GM12891 (cell line): ENCODE measurements at regions not wholly inside any gene's neighbourhood (a gene's known extent, or its start where the extent isn't known, plus 50 kb on each side); places are given as distances from the start of the nearest gene placed in this dataset.

Experiments
- DNase-seq: peaks from one replicate; pipeline ENCODE4 v3.0.0; 2011; ENCODE audit warnings: low spot score; ENCODE audit not compliant: insufficient read length
- FAIRE-seq: peaks from 2 replicates; lab custom pipeline; 2011; peaks lifted over from hg19 to GRCh38; lab: Jason Lieb, UNC
- PAX5 ChIP-seq: IDR thresholded peaks from 2 replicates; pipeline ENCODE4 v1.6.1; 2011; ENCODE audit warnings: low read length, moderate library complexity, mild to moderate bottlenecking; ENCODE audit not compliant: insufficient read depth, severe bottlenecking
- POLR2A ChIP-seq: IDR thresholded peaks from 2 replicates; pipeline ENCODE4 v1.6.1; 2011; ENCODE audit warnings: low read depth, low read length, control low read depth
- POLR2AphosphoS5 ChIP-seq: IDR thresholded peaks from 2 replicates; pipeline ENCODE4 v1.6.1; 2011; ENCODE audit warnings: low read depth, low read length, control low read depth
- POU2F2 ChIP-seq: IDR thresholded peaks from 2 replicates; pipeline ENCODE4 v1.6.1; 2011; ENCODE audit warnings: low read depth, mild to moderate bottlenecking, control low read depth, low read length, moderate library complexity
- SPI1 ChIP-seq: IDR thresholded peaks from 2 replicates; pipeline ENCODE4 v1.6.1; 2011; ENCODE audit warnings: low read depth, low read length, control low read depth
- TAF1 ChIP-seq: IDR thresholded peaks from 2 replicates; pipeline ENCODE4 v1.6.1; 2011; ENCODE audit warnings: low read depth, low read length, control low read depth

DNA sequence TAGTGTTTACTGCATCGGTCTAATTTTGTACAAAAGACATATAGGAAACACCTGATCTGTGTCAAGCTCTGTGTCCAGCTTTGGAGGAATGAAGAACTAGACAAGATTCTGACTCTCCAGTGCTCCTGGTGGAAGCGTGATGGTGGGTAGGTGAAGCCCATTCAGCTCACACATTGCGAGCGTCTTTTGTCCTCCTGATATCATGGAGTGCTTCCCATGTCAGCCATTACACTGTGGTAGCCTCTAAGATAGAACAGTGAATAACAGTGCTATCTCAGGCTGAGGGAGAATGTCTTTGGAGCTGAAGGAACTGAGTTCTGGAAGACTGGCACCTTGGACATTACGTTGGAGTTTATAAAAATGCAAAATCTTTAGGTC is 350.2 kb downstream of the CYRIA start:
- no peak for FAIRE-seq
- TF ChIP-seq POLR2A (no peak), TAF1 (no peak), POLR2AphosphoS5 (no peak), PAX5 (no peak), SPI1 (no peak), POU2F2 (no peak)
- no peak for DNase-seq

DNA sequence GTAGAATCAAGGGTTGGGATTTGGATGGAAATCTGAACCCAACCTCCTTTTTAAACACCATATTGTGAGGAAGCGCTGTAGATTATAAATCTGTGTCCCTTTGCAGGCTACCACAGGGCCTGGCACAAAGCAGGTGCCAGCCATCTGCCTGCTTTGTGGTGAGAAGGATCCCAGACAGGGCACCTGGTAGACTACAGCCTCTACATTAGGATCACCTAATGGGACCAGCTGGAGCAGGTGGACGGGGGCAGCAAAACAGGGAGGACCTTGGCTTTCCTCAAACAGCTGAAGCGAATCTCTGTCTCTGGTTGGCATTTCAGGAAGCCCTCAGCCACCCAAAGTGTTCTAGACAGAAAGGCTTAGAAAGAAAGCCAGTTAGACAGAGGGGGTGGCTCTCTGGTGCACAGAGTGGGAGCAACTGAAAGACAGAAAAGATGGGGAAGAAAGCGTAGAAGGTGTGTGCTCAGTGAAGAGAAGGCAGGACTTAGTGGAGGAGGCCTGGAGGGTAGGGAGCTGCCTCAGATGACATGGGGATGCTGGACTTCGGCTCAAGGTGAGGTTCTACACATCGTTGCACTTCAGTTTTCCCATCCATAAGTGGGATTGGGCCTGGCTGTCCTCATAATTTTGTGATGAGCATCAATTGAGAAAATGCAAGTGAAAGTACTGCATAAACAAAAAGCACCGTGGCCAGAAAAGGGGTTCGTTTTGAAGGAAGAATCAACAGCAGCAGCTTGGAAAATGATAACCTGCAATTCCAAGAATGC is 350.8 kb downstream of the CYRIA start:
- TF ChIP-seq PAX5, result no peak
- TF ChIP-seq POLR2AphosphoS5, result no peak
- TF ChIP-seq TAF1, result no peak
- no peak for TF ChIP-seq POU2F2
- no peak for TF ChIP-seq POLR2A
- no peak for TF ChIP-seq SPI1
- FAIRE-seq, result no peak
- no peak for DNase-seq

DNA sequence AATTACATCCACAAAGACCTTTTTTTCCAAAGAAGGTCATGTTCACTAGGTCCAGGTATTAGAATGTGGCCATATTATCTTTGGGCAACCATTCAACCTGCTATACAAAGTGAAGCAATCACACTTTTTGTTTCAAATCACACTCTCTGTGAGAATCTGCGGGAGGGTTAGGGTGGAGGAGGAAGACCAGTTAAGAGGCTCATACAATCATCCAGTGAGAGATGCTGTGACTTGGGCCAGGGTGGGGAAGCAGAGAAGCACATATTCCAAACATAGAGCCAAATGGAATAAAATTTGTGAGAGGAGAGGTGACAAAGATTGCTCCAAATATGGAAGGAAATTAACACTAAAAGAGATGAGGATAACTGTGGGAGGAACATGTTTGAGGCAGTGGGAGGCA is 351.6 kb downstream of the CYRIA start:
- TF ChIP-seq SPI1 (no peak), POU2F2 (no peak)
- DNase-seq (no peak), FAIRE-seq (no peak)

DNA sequence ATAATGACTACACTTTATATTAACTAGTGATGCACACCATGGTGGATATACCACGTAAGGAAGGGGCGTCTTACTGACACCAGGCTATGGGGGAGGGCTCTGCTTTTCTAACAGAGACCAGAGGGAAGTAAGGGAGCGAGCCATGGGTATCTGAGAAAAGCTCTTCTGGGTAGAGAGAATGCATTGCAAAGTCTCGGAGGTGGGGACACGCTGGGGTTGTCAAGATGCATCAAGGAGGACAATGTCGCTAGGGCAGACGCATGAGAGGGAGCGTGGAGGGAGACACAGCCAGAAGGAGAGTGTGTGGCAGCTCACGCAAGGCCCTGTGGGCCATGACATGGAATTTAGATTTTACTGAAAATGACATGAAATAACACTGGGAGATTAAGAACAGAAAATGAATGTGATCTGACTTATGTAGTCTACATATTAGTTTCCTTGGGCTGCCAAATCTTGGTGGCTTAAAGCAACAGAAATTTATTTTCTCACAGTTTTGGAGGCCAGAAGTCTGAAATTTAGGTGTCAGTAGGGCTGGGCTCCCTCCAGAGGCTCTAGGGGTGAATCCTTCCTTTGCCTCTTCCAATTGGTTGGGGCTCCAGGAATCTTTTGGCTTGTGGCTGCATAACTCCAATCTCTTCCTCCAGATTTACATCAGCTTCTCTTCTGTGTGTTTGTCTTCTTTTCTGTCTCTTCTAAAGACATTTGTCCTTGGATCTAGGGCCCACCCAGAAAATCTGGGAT is 352.2 kb downstream of the CYRIA start:
- TF ChIP-seq TAF1 (no peak), SPI1 (no peak), POLR2AphosphoS5 (no peak), PAX5 (no peak), POLR2A (no peak), POU2F2 (no peak)
- FAIRE-seq (no peak), DNase-seq (no peak)

DNA sequence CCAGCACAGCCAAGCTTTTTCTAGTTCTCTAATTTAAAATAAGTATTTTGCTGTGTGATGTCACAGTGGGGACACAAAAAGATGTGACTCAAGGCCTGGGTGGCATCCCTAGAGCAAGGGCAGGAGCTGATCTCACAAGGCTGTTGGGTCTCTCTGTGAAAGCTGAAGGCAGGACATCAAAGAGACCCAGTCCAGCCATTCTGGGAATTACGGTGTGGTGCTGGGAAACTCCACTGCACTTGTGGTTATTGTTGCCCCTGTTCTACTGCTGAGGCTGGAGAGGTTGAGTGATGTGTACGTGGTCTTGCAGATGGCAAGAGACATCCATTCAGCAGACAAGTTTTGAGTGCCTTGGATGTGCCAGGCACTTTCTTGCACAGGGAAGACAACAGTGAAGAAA is 352.9 kb downstream of the CYRIA start:
- DNase-seq (no peak), FAIRE-seq (no peak)
- TF ChIP-seq PAX5 (no peak), POLR2A (no peak)

DNA sequence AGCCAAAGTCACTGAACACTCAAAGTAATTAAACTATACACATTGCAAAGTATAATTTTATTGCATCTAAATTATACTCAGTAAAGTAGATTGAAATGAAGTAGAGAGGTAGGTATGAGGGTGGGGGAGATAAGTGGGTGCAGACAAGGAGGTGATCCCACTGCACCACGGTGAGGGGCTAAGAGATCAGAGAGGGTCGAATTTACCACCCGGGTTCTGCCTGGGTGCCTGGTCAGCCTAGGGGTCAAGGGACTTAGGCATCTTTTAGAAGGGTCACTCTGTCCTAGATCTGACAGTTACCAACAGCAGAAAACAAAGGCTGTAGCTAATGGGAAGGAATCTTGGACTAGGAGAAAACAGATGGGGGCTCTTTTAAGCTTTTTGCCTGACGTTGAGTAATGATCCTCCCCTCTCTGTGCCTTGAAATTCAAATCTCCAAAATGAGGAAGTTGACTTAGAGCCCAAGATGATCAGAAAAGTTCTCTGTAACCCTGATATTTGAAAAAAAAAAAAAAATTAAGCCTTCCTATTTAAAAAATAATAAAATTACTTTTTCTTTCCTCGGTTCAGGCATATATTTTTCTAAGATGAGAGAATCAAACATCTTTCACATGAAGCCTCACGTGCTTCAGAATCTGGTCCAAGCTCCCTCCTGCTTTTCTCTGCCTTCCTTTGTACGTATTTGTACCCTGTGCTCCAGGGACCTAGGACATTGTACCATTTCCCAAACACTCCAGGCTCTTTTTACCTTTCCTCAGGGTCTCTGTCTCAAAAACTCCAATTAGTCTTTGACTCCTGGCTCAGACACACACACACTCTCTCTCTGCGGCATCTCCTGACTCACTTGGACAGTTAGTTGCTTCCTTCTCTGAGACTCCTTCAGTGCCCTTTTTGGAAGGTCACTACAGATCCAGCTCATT is 353.9 kb downstream of the CYRIA start:
- DNase-seq (no peak), FAIRE-seq (no peak)
- TF ChIP-seq POU2F2 (no peak), POLR2AphosphoS5 (no peak), POLR2A (no peak), SPI1 (no peak), TAF1 (no peak), PAX5 (no peak)

DNA sequence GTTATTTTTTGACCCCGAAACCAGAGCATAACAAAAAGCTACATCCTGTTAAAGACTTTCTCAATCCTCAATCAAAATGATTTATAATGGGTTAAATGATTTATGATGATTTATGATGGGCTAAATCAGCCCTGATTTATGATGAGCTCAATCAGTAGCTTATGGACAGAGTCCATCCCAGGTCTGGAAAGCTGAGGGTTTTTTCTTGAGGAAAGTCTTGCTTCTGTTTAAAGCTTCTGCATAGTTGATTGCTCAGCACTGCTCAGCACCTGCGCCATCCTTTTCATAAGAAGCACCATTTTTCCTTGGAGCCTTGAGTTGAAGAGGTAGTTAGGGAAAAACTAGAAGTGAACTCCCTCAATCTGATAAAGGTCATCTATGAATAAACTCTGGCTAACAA is 356.8 kb downstream of the CYRIA start:
- no peak for DNase-seq
- FAIRE-seq, result no peak
- TF ChIP-seq PAX5 (no peak), TAF1 (no peak), POLR2AphosphoS5 (no peak), POU2F2 (no peak), SPI1 (no peak), POLR2A (no peak)

DNA sequence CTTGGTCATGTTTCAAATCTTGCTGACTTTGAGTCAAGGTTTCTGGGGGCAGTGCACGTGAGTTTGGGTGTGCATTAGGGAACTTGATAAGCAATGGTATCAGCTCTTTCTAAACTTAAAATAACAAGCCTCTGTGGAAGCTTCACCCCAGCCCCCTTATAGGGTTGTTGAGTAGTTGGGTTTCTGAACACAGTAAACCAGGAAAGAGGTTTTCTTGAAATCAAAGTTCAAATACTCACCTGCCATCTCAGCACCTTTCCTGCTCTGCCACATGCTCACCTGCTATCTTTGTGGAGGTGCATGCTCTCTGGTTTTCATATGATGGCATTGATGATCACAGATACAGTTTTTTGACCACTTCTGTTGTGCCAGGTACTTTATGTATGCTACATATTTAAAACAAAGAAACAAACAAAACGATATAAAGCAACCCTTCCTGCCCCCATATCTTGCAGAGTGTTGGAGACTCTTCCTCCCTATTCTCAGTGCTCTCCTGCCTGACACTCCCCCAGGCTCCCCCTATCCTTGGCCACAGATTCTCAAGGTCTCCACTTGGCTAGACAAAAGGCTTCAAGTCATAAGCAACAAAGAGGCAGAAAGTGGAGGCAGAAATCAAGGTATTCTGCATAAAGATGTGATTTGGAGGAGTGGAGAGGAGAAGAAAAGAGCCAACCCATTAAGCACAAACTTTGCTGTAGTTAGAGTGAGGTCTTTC is 360.6 kb downstream of the CYRIA start:
- FAIRE-seq (no peak), DNase-seq (no peak)
- TF ChIP-seq SPI1 (no peak), POLR2A (no peak), TAF1 (no peak), POLR2AphosphoS5 (no peak)

DNA sequence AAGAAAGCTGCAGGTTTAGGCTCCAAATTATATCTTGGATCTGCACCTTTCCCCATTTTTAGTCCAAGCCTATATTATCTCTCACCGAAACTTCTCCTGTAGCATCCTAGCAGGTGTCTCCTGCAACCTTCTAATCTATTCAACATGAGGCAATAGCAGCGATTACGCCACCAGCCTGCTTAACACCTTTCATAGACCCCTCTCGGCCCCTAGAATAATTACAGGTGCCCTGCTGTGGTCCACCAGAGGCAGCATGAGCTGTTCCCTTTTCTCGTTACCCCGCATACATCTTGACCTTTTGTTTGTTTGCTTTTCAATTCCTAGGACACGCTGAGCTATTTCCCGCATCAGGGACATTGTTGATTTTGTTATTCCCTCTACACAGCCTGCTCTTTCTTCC is 361.9 kb downstream of the CYRIA start:
- no peak for DNase-seq
- no peak for FAIRE-seq
- TF ChIP-seq TAF1 (no peak), SPI1 (no peak), POU2F2 (no peak), POLR2AphosphoS5 (no peak), PAX5 (no peak), POLR2A (no peak)

DNA sequence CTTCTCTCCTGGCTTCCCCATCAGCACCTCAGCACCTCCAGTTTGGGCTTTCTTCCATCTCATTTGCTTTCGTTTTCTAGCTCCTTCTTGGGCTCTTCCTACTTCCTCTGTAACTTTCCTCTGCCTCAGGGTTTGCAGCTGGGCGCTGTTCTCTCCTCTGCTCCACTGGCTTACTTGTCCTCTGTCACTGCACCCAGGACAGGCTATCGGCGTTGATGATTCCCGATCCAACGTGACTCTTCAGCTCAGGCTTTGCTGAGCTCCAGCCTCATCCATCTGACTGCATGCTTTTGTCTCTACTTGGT is 362.4 kb downstream of the CYRIA start:
- TF ChIP-seq POLR2AphosphoS5, result no peak
- no peak for TF ChIP-seq POLR2A
- no peak for TF ChIP-seq PAX5
- no peak for TF ChIP-seq TAF1
- no peak for TF ChIP-seq SPI1
- no peak for TF ChIP-seq POU2F2
- no peak for FAIRE-seq
- no peak for DNase-seq
